AG08395 (cell line): ENCODE measurements at regions not wholly inside any gene's neighbourhood (a gene's known extent, or its start where the extent isn't known, plus 50 kb on each side); places are given as distances from the start of the nearest gene placed in this dataset.
"Not testable (repeated sequence)": the region's sequence is repeated elsewhere in the genome, so short reads cannot be mapped to it uniquely, and the experiment has no call there.

Source experiments
- DNase-seq: peaks from one replicate; pipeline ENCODE4 v3.0.0; 2012; ENCODE audit warnings: mixed read lengths, low spot score

DNA sequence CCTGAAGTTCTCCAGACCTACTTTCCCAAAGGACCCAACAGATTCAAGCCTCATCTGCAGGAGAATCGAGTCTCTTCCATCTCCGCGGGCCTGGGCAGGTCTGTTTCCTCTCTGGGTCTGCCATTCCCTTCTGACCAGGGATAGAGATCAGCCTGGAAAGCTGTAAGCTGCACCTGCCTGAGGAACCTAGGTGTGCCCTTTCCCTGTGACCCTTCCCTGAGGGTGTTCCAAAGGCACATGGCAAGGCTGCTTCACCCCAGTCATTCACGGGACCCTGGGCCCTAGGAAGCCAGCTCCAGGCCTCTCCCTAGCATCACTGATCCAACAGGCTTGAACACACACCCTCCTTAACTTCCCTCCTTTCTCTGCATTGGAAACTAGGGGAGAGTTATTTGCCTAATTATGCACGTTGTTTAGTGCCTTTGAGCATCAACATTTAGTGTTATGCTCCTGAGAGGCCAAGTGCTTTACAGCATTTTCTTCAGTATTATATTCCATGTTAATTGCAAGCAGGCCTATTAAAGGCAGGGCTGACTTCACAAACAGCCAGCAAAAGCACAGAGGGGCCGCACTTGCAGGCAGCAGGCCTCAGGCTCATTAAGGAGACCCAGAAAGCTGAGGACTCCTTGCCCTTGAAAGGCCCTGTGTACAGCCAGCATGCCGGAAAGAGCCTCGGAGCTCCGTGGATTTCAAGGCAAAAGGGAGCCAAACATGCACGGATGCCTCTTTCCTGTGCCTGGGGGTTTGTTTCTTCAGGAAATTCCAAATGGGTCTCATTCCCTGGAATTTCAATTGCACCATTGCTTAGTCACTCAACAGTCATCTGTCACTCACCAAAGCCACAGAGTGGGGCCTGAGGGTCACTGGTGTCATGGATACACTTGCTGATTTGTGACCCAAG is 91.0 kb upstream of the FAM20C start:
- DNase-seq, result peak; percentile 67

DNA sequence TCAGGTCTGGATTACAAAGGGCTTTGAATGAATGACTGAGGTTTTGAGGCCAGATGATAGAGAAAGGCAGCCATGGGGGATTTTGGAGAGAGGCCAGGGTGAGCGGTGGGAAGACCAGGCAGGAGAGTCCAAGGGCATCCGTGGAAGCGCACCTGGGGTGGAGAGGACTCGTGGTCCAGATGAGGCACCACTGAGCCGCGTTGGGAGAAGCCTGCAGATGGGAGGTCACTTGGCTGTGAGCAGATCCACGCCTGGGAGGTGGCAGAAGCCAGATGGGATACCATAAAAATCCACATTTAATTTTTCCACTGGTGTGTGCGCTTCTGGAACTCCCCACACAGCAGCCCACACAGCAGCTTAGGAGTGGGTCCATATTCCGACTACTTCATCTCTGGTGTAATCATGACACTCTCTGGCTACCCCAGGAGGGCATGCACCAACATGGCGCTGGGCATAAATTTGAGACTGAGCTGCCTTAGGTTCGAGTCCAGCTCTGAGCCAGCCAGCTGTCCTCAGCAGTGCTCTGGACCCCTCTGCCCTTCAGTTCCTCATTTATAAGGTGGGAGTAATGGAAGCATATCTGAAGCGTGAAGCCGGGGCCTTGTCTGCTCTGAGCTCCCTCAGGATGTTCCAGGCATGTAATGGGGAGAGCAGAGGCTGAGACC is 90.2 kb upstream of the FAM20C start:
- no peak for DNase-seq

GRCh38 chr7:102721-103120 is 89.7 kb upstream of the FAM20C start:
- peak; percentile 62 for DNase-seq

- DNase-seq, result not testable (repeated sequence)
Observed at GRCh38 chr7:103981-104380, 88.4 kb upstream of the FAM20C start.

DNA sequence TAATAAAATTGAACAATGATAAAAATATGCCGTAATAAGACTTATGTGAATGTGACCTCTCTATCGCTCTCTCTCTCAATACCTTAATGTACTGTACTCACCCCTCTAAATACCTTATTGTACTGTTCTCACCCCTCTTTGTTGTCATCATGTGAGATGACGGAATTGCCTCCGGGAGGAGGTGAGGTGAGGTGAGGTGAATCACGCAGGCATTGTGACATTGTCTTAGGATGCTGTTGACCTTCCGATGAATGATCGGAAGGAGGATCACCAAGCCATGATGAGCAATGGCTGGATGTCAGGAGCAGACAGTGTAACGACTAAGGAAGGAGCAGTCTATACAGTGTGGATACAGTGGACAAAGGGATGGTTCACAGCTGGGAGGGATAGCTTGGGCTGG is 87.4 kb upstream of the FAM20C start:
- no peak for DNase-seq

GRCh38 chr7:106356-106755 is 86.0 kb upstream of the FAM20C start:
- no peak for DNase-seq

GRCh38 chr7:107233-107632 is 85.1 kb upstream of the FAM20C start:
- no peak for DNase-seq

DNA sequence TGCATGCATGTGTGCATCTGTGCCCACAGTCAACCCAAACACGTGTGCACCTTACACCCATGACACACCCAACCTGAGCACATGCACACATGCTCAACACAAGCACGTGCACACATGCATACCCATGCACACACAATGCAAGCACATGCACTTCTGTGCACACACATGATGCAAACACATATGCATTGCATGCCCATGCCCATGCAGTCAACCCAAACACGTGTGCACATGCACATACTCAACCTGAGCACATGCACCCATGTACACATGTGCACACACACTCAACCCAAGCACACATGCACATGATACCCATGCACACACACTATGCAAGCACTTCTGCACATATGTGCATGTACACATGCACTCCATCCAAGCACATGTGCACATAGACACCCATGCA is 84.5 kb upstream of the FAM20C start:
- no peak for DNase-seq

DNA sequence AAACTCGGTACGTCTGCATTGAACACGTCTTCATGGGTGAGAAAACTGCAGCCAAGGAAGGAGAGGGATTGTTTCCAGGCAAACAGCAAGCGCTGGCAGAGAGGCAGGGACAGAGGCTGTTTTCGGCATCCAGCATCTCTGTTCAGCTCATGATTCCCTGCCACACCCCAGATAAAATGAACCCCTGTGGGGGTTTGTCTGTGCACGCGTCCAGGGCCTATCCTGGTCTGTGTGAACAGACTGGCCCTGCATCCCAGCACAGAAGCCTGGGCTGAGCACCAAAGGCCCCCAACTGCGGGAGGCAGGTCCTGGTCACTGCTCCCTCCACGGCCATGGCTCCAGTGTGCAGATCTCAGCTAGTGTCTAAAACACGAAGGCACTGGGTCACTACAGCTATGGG is 83.3 kb upstream of the FAM20C start:
- DNase-seq, result no peak

GRCh38 chr7:109898-110556 is 82.3 kb upstream of the FAM20C start:
- DNase-seq, result no peak

DNA sequence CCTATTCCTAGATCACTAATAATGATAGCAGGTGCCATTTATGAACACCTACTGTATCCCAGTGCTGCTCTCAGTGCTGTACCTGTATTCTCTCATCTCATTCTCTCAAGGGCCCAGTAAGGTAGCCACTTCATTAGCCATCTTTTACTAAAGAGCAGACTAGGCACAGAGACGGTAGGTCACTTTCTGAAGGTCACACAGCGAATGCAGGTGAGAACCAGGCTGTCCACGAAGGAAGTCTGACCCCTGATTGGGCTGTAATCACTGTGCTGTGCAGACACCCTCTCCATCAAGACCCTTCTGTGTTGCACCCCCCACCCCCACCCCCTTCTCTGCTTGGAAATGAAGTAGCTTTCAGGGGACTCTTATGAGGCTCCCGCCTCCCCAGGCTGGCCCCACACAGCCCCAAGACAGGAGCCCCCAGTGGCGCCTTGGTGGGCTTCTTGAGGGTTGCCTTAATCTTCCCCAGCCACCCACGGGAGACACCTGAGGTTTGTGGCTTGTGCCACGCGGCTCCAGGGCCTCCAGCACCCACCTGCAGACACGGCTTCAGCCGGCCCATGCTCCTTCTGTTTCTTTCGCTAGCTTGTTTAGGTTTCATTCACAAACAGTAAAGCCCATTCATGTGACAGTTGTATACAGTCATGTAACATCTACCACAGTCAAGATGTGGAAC is 81.7 kb upstream of the FAM20C start:
- DNase-seq, result no peak

DNA sequence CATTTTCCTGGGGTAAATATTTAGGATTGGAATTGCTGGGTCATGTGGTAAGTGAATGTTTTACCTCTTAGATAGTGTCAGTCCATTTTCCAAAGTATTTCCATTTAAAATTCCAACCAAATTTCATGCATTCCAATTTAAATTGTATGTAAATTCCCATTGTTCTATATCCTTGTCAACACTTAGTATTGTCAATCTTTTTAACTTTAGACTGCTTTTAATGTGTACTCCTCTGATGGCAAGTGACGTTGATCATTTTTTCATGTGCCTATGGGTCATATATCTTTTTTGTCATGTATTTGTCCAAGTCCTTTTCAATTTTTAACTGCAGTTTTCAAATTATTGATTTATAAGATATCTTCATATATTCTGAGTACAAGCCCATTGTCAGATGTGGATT is 80.8 kb upstream of the FAM20C start:
- DNase-seq, result no peak

- DNase-seq, result no peak
Observed at GRCh38 chr7:112881-113280, 79.5 kb upstream of the FAM20C start.

GRCh38 chr7:115274-115911 is 77.0 kb upstream of the FAM20C start:
- DNase-seq, result peak; percentile 41

- no peak for DNase-seq
Observed at GRCh38 chr7:116188-116981, 76.0 kb upstream of the FAM20C start.

- no peak for DNase-seq
Observed at GRCh38 chr7:117836-118614, 74.3 kb upstream of the FAM20C start.

DNA sequence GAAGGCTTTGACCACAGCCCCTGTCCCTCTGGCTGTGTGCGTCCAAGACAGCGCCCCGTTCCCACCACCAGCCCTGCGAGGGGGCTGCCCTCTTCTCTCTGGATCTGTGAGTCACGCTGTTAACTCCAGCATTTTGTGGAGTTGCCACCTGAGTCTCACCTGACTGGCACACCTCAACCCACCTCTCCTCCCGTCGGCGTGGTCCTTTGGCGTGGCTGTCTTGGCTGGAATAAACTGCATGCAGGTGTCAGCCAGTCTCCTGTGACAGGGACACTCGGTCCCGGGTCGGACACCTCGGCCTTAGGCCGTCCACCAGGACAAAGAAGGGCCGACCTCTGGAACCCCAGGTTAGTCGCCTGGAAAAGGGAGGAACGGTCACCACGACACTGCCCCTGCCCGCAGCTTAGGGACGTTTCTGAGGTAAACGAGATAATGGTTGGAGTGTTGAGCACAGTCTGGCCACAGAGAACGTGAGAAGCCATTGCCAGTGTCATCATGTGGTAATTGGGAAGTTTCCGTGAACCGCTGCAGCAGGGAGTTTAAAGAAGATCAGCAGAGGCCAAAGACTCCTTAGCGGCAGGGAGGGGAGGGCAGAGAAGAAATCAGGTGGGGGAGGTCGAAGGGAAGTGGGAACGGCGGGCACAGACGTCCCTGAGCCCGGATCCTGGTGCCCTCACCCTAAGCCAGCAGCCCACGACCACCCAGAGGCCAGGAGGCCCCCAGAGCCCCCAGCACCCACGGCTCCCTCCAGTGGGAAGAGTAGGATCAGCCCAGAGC is 73.6 kb upstream of the FAM20C start:
- DNase-seq, result no peak

DNA sequence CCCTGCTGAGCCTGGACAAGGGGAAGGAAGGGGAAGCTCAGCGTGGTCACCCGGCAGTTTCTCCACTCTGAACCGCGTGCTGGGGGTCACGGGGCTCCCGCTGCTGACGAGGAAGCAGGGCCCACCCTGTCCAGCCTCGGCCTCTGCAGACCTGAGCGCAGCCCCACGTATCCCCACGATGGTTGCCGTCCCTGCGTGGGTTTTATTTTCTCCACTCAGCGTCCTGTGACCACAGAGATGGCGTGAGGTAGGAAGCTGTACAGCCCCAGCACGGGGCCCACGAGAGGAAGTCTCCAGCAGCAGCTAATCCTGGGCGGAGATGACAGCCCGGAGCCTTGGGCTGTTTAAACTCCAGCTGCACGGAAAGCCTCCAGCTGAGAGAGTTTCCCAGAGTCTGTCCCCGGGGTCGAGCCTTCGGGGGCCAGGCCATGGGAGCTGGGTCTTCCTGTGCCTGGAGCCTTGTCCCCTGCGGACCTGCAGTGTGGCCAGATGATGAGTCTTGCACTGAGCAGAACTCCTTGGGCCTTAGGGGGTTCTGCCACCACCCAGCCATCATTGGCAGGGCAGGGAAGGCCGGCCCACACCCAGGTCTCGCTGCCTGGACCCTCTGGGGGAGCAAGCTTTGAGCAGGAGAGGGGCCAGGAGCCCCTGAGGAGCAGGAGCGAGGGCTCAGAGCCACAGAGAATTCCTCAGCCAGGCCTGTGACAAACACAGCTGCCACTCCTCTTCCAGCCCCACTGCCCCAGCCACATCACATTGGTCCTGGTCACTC is 72.8 kb upstream of the FAM20C start:
- peak; percentile 47 for DNase-seq
